Hepatocyte (in vitro differentiated cells): ENCODE measurements at regions not wholly inside any gene's neighbourhood (a gene's known extent, or its start where the extent isn't known, plus 50 kb on each side); places are given as distances from the start of the nearest gene placed in this dataset.

ENCODE experiments used
- EZH2 ChIP-seq: fragments of 200-600 bp; sonication (generic); IDR thresholded peaks from 2 replicates; pipeline ENCODE4 v1.6.1; 2016; ENCODE audit warnings: antibody characterized with exemption, mild to moderate bottlenecking, borderline replicate concordance
- EZH2phosphoT487 ChIP-seq: fragments of 200-600 bp; sonication (generic); IDR thresholded peaks from one replicate; pipeline ENCODE4 v1.6.1; 2018; ENCODE audit warnings: antibody characterized with exemption, mild to moderate bottlenecking, low read depth, moderate library complexity; ENCODE audit not compliant: unreplicated experiment, severe bottlenecking
- TF ChIP-seq, protein P1 (sequence below): fragments of 200-600 bp; sonication (generic); IDR thresholded peaks from 2 replicates; pipeline ENCODE4 v1.5.1; 2016; ENCODE audit warnings: antibody characterized with exemption, mild to moderate bottlenecking; ENCODE audit not compliant: poor library complexity

DNA sequence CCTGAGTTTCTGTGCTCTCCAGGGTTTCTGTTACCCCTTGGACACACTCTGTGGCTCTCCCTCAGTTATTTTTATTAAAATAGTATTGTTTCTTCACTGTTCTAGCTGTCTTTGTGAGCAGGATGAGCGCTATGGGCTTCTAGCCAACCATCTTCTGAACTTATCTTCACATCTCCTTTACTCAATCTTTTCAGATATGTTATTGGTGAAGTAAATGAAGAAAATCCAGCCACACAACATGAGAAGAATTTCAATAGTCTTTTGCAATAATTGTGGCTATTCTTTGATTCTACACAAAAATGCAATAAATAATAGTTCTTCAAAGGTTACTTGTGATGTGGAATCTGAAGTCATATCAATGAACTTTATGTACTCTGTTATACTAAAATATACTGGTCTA, 80.3 kb upstream of the CAMK1G start:
- TF ChIP-seq, protein P1, sequence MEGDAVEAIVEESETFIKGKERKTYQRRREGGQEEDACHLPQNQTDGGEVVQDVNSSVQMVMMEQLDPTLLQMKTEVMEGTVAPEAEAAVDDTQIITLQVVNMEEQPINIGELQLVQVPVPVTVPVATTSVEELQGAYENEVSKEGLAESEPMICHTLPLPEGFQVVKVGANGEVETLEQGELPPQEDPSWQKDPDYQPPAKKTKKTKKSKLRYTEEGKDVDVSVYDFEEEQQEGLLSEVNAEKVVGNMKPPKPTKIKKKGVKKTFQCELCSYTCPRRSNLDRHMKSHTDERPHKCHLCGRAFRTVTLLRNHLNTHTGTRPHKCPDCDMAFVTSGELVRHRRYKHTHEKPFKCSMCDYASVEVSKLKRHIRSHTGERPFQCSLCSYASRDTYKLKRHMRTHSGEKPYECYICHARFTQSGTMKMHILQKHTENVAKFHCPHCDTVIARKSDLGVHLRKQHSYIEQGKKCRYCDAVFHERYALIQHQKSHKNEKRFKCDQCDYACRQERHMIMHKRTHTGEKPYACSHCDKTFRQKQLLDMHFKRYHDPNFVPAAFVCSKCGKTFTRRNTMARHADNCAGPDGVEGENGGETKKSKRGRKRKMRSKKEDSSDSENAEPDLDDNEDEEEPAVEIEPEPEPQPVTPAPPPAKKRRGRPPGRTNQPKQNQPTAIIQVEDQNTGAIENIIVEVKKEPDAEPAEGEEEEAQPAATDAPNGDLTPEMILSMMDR, result no peak
- TF ChIP-seq EZH2, result no peak
- TF ChIP-seq EZH2phosphoT487, result no peak
